Left hindlimb (tissue), 1 donor: ENCODE measurements at regions not wholly inside any gene's neighbourhood (a gene's known extent, or its start where the extent isn't known, plus 50 kb on each side); places are given as distances from the start of the nearest gene placed in this dataset.
A peak's percentile ranks its signal among the peaks of the same experiment; 100 is the strongest.
"Not testable (repeated sequence)": the region's sequence is repeated elsewhere in the genome, so short reads cannot be mapped to it uniquely, and the experiment has no call there.

Experiments used
- DNase-seq: peaks from one replicate; pipeline ENCODE4 v3.0.0-alpha.2; 2018

- no peak for DNase-seq
Observed at GRCh38 chr11:26904132-26904531, 89.8 kb upstream of the FIBIN start.

GRCh38 chr11:26904801-26905200 is 89.1 kb upstream of the FIBIN start:
- DNase-seq = no peak

- no peak for DNase-seq
Observed at GRCh38 chr11:26905368-26905767, 88.5 kb upstream of the FIBIN start.

GRCh38 chr11:26909515-26909914 is 84.4 kb upstream of the FIBIN start:
- no peak for DNase-seq

GRCh38 chr11:26909991-26910591 is 83.8 kb upstream of the FIBIN start:
- no peak for DNase-seq

- no peak for DNase-seq
Observed at GRCh38 chr11:26914968-26915367, 78.9 kb upstream of the FIBIN start.

GRCh38 chr11:26916805-26917204 is 77.1 kb upstream of the FIBIN start:
- DNase-seq = no peak

GRCh38 chr11:26928582-26928981 is 65.3 kb upstream of the FIBIN start:
- no peak for DNase-seq

GRCh38 chr11:26929806-26930517 is 64.0 kb upstream of the FIBIN start:
- no peak for DNase-seq

- DNase-seq = no peak
Observed at GRCh38 chr11:26930518-26931247, 63.2 kb upstream of the FIBIN start.

- DNase-seq = peak; percentile 42
Observed at GRCh38 chr11:26931248-26931631, 62.7 kb upstream of the FIBIN start.

- DNase-seq = no peak
Observed at GRCh38 chr11:26931881-26932280, 62.0 kb upstream of the FIBIN start.

- no peak for DNase-seq
Observed at GRCh38 chr11:26936109-26936508, 57.8 kb upstream of the FIBIN start.

GRCh38 chr11:26937386-26937785 is 56.5 kb upstream of the FIBIN start:
- peak; percentile 32 for DNase-seq

- not testable (repeated sequence) for DNase-seq
Observed at GRCh38 chr11:26940501-26940900, 53.4 kb upstream of the FIBIN start.

- DNase-seq = no peak
Observed at GRCh38 chr11:26942356-26942755, 51.6 kb upstream of the FIBIN start.

- no peak for DNase-seq
Observed at GRCh38 chr11:26943636-26944035, 50.3 kb upstream of the FIBIN start.
